Mesothelial cell of epicardium (in vitro differentiated cells): ENCODE measurements at regions not wholly inside any gene's neighbourhood (a gene's known extent, or its start where the extent isn't known, plus 50 kb on each side); places are given as distances from the start of the nearest gene placed in this dataset.

Source experiments
- DNase-seq, 2 experiments: peaks; one replicate each; pipeline ENCODE4 v3.0.0; 2021; ENCODE audit warnings: low spot score in 2 of 2; ENCODE audit not compliant: unreplicated experiment in 2 of 2
- H3K27ac Mint-ChIP-seq: 2 replicates; pipeline ENCODE4 v1.8.0; 2021; ENCODE audit warnings: mixed read lengths
- H3K27me3 Mint-ChIP-seq: 2 replicates; pipeline ENCODE4 v1.8.0; 2021; ENCODE audit warnings: low read depth, mixed read lengths
- H3K36me3 Mint-ChIP-seq: 2 replicates; pipeline ENCODE4 v1.8.0; 2021; ENCODE audit warnings: mixed read lengths
- H3K4me1 Mint-ChIP-seq: 2 replicates; pipeline ENCODE4 v1.8.0; 2021; ENCODE audit warnings: mixed read lengths
- H3K4me3 Mint-ChIP-seq: 2 replicates; pipeline ENCODE4 v1.8.0; 2021; ENCODE audit warnings: mild to moderate bottlenecking, moderate library complexity, mixed read lengths
- H3K9me3 Mint-ChIP-seq: 2 replicates; pipeline ENCODE4 v1.8.0; 2021; ENCODE audit warnings: mixed read lengths
- CTCF ChIP-seq: fragments of 200-600 bp; sonication (generic); IDR thresholded peaks from one replicate; pipeline ENCODE4 v1.5.0; 2021; ENCODE audit warnings: antibody characterized with exemption; ENCODE audit not compliant: unreplicated experiment

GRCh38 chr20:24064092-24064491, 75.5 kb upstream of the GGTLC1 start:
- Mint-ChIP-seq H3K27me3 (peaks cover 4% of the 10 kb centered on the region), H3K36me3 (no peaks in the 10 kb centered on the region), H3K9me3 (peaks cover 4% of the 10 kb centered on the region), H3K27ac (no peak overlapping the region), H3K4me1 (no peaks in the 10 kb centered on the region), H3K4me3 (no peak overlapping the region)
- no peak for DNase-seq
- no peak for TF ChIP-seq CTCF

GRCh38 chr20:24063100-24063499, 74.5 kb upstream of the GGTLC1 start:
- Mint-ChIP-seq H3K9me3 (no peaks in the 10 kb centered on the region), H3K4me3 (no peak overlapping the region), H3K27me3 (peaks cover 4% of the 10 kb centered on the region), H3K27ac (no peak overlapping the region), H3K4me1 (no peaks in the 10 kb centered on the region), H3K36me3 (no peaks in the 10 kb centered on the region)
- no peak for TF ChIP-seq CTCF
- no peak for DNase-seq

- H3K4me1 Mint-ChIP-seq = no peaks in the 10 kb centered on the region
- H3K9me3 Mint-ChIP-seq = no peaks in the 10 kb centered on the region
- H3K27me3 Mint-ChIP-seq = no peaks in the 10 kb centered on the region
- no peak overlapping the region for H3K4me3 Mint-ChIP-seq
- TF ChIP-seq CTCF = no peak
- no peaks in the 10 kb centered on the region for H3K36me3 Mint-ChIP-seq
- no peak for DNase-seq
- H3K27ac Mint-ChIP-seq = no peak overlapping the region
These were observed 72.4 kb upstream of the GGTLC1 start for GRCh38 chr20:24060851-24061590.

- no peaks in the 10 kb centered on the region for H3K4me1 Mint-ChIP-seq
- H3K9me3 Mint-ChIP-seq = no peaks in the 10 kb centered on the region
- no peak overlapping the region for H3K27ac Mint-ChIP-seq
- H3K27me3 Mint-ChIP-seq = no peaks in the 10 kb centered on the region
- TF ChIP-seq CTCF = no peak
- H3K36me3 Mint-ChIP-seq = no peaks in the 10 kb centered on the region
- DNase-seq = no peak
- H3K4me3 Mint-ChIP-seq = no peak overlapping the region
These were observed 70.6 kb upstream of the GGTLC1 start for GRCh38 chr20:24059174-24059573.

- H3K4me1 Mint-ChIP-seq = no peaks in the 10 kb centered on the region
- no peaks in the 10 kb centered on the region for H3K36me3 Mint-ChIP-seq
- H3K4me3 Mint-ChIP-seq = no peak overlapping the region
- H3K27me3 Mint-ChIP-seq = no peaks in the 10 kb centered on the region
- DNase-seq = no peak
- H3K9me3 Mint-ChIP-seq = no peaks in the 10 kb centered on the region
- H3K27ac Mint-ChIP-seq = no peak overlapping the region
- no peak for TF ChIP-seq CTCF
These were observed 67.9 kb upstream of the GGTLC1 start for GRCh38 chr20:24056491-24056890.
